Upper lobe of right lung (tissue), 1 donor: ENCODE measurements at regions not wholly inside any gene's neighbourhood (a gene's known extent, or its start where the extent isn't known, plus 50 kb on each side); places are given as distances from the start of the nearest gene placed in this dataset.

Source experiments
- ATAC-seq: fragments of 200-7000 bp; cut with Tn5 transposase; one replicate; pipeline ENCODE4 v1.9.1; 2020; ENCODE audit warnings: mild to moderate bottlenecking, moderate library complexity
- DNase-seq: peaks from one replicate; pipeline ENCODE4 v3.0.0-alpha.2; 2020
- H3K27ac ChIP-seq: fragments of 200-600 bp; one replicate; pipeline ENCODE4 v1.8.0; 2022
- H3K27me3 ChIP-seq: fragments of 200-600 bp; one replicate; pipeline ENCODE4 v1.8.0; 2022; ENCODE audit warnings: mild to moderate bottlenecking
- H3K36me3 ChIP-seq: fragments of 200-600 bp; one replicate; pipeline ENCODE4 v1.8.0; 2022
- H3K4me1 ChIP-seq: fragments of 200-600 bp; one replicate; pipeline ENCODE4 v1.8.0; 2022
- H3K4me3 ChIP-seq: fragments of 200-600 bp; one replicate; pipeline ENCODE4 v1.8.0; 2022; ENCODE audit warnings: mild to moderate bottlenecking
- H3K9me3 ChIP-seq: fragments of 200-600 bp; one replicate; pipeline ENCODE4 v1.8.0; 2022
- intact Hi-C: fragments of 100-400 bp; cut with DNase I; formaldehyde crosslinking; loops from one replicate; pipeline ENCODE4 v1.11.0; 2022
- TF ChIP-seq, protein P1 (sequence below): fragments of 200-600 bp; IDR thresholded peaks from one replicate; pipeline ENCODE4 v1.8.0; 2022; ENCODE audit warnings: antibody characterized with exemption
- donor health status: DM: no; HTN: yes; CAD: no; lungs with severe emphysema.

GRCh38 chr3:159058859-159059258 is 257.0 kb downstream of the MFSD1 start:
- DNase-seq, result no peak
- no peak for ATAC-seq
- Histone ChIP-seq H3K27me3 (no peaks in the 10 kb centered on the region), H3K4me3 (no peak overlapping the region), H3K27ac (no peak overlapping the region), H3K9me3 (no peaks in the 10 kb centered on the region), H3K36me3 (no peaks in the 10 kb centered on the region), H3K4me1 (no peaks in the 10 kb centered on the region)
- TF ChIP-seq, protein P1, sequence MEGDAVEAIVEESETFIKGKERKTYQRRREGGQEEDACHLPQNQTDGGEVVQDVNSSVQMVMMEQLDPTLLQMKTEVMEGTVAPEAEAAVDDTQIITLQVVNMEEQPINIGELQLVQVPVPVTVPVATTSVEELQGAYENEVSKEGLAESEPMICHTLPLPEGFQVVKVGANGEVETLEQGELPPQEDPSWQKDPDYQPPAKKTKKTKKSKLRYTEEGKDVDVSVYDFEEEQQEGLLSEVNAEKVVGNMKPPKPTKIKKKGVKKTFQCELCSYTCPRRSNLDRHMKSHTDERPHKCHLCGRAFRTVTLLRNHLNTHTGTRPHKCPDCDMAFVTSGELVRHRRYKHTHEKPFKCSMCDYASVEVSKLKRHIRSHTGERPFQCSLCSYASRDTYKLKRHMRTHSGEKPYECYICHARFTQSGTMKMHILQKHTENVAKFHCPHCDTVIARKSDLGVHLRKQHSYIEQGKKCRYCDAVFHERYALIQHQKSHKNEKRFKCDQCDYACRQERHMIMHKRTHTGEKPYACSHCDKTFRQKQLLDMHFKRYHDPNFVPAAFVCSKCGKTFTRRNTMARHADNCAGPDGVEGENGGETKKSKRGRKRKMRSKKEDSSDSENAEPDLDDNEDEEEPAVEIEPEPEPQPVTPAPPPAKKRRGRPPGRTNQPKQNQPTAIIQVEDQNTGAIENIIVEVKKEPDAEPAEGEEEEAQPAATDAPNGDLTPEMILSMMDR, result no peak
- intact Hi-C loops, result no loop called here

GRCh38 chr3:159059395-159059794 is 257.5 kb downstream of the MFSD1 start:
- no peak for DNase-seq

GRCh38 chr3:159062734-159063410 is 261.0 kb downstream of the MFSD1 start:
- DNase-seq, result no peak
- no peaks in the 10 kb centered on the region for H3K4me1 ChIP-seq
- intact Hi-C loops, result no loop called here
- no peaks in the 10 kb centered on the region for H3K9me3 ChIP-seq
- TF ChIP-seq, protein P1, result no peak
- H3K27ac ChIP-seq, result no peak overlapping the region
- no peak for ATAC-seq
- no peaks in the 10 kb centered on the region for H3K27me3 ChIP-seq
- H3K36me3 ChIP-seq, result no peaks in the 10 kb centered on the region
- no peak overlapping the region for H3K4me3 ChIP-seq

More at GRCh38 chr3:159059395-159059794, 257.5 kb downstream of the MFSD1 start:
- no peaks in the 10 kb centered on the region for H3K4me1 ChIP-seq
- intact Hi-C loops, result no loop called here
- no peaks in the 10 kb centered on the region for H3K27me3 ChIP-seq
- no peaks in the 10 kb centered on the region for H3K9me3 ChIP-seq
- no peaks in the 10 kb centered on the region for H3K36me3 ChIP-seq
- ATAC-seq, result no peak
- TF ChIP-seq, protein P1, result no peak
- no peak overlapping the region for H3K4me3 ChIP-seq
- no peak overlapping the region for H3K27ac ChIP-seq

- Histone ChIP-seq H3K9me3 (no peaks in the 10 kb centered on the region), H3K27me3 (no peaks in the 10 kb centered on the region), H3K27ac (no peak within 1 kb of the TSS), H3K36me3 (no peaks in the 10 kb centered on the region), H3K4me1 (no peaks in the 10 kb centered on the region), H3K4me3 (no peak within 1 kb of the TSS)
- ATAC-seq (no peak), DNase-seq (no peak)
- intact Hi-C loops, result no loop called here
- TF ChIP-seq, protein P1, result no peak
Measured at GRCh38 chr3:159069091-159069490, 267.2 kb downstream of the MFSD1 start, which contains the start of gene IQCJ. Gene IQCJ (plus strand): TSS chr3:159069319.

GRCh38 chr3:159069866-159070425 is 268.1 kb downstream of the MFSD1 start:
- Histone ChIP-seq H3K9me3 (no peaks in the 10 kb centered on the region), H3K27ac (no peak overlapping the region), H3K4me1 (no peaks in the 10 kb centered on the region), H3K27me3 (no peaks in the 10 kb centered on the region), H3K36me3 (no peaks in the 10 kb centered on the region), H3K4me3 (no peak overlapping the region)
- DNase-seq, result no peak
- TF ChIP-seq, protein P1, result no peak
- no peak for ATAC-seq
- intact Hi-C loops, result no loop called here
